Breast epithelium (tissue), 4 donors: ENCODE measurements at regions not wholly inside any gene's neighbourhood (a gene's known extent, or its start where the extent isn't known, plus 50 kb on each side); places are given as distances from the start of the nearest gene placed in this dataset.

Experiments used
- DNase-seq, 2 donors: peaks; one replicate each; pipeline ENCODE4 v3.0.0-alpha.2; 2019; ENCODE audit warnings: low spot score in 2 of 2
- H3K27ac ChIP-seq, 2 donors: fragments of 200-600 bp; sonication (generic) in 1 of 2; one replicate each; pipeline ENCODE4 v1.5.1; 2016 to 2019; ENCODE audit warnings: mild to moderate bottlenecking in 1 of 2
- H3K27me3 ChIP-seq, 2 donors: fragments of 200-600 bp; sonication (generic) in 1 of 2; one replicate each; pipeline versions ENCODE4 v1.5.1 to v1.6.0; 2017 to 2019; ENCODE audit warnings: control low read depth in 1 of 2, mild to moderate bottlenecking in 1 of 2
- H3K36me3 ChIP-seq: fragments of 200-600 bp; one replicate; pipeline ENCODE4 v1.5.1; 2019
- H3K4me1 ChIP-seq, 2 donors: fragments of 200-600 bp; sonication (generic); one replicate each; pipeline ENCODE4 v1.5.1; 2016 to 2019; ENCODE audit warnings: control low read depth in 1 of 2
- H3K4me3 ChIP-seq, 3 donors: fragments of 200-600 bp; sonication (generic); 1 replicate in 2 of 3; 2 replicates in 1 of 3; pipeline ENCODE4 v1.5.1; 2016 to 2019; ENCODE audit warnings: mild to moderate bottlenecking in 3 of 3, moderate library complexity in 2 of 3
- H3K9me3 ChIP-seq, 2 donors: fragments of 200-600 bp; sonication (generic) in 1 of 2; one replicate each; pipeline ENCODE4 v1.5.1; 2016 to 2019; ENCODE audit warnings: control low read depth in 1 of 2
- CTCF ChIP-seq, 3 donors: fragments of 450-650 bp; IDR thresholded peaks; one replicate each; pipeline ENCODE4 v1.5.1; 2016 to 2017; ENCODE audit warnings: antibody characterized with exemption in 3 of 3, mild to moderate bottlenecking in 3 of 3, moderate library complexity in 3 of 3
- POLR2A ChIP-seq: fragments of 450-650 bp; IDR thresholded peaks from one replicate; pipeline ENCODE4 v1.6.1; 2016; ENCODE audit warnings: antibody characterized with exemption, mild to moderate bottlenecking, moderate library complexity
- POLR2AphosphoS5 ChIP-seq, 3 donors: sonication (generic); formaldehyde crosslinking; IDR thresholded peaks; one replicate each; pipeline ENCODE4 v1.6.1; 2017; ENCODE audit warnings: antibody characterized with exemption in 3 of 3
- intact Hi-C: fragments of 100-400 bp; cut with DNase I; formaldehyde crosslinking; loops from one replicate; pipeline ENCODE4 v1.15.1; 2023; ENCODE audit warnings: low total_unique reads

DNA sequence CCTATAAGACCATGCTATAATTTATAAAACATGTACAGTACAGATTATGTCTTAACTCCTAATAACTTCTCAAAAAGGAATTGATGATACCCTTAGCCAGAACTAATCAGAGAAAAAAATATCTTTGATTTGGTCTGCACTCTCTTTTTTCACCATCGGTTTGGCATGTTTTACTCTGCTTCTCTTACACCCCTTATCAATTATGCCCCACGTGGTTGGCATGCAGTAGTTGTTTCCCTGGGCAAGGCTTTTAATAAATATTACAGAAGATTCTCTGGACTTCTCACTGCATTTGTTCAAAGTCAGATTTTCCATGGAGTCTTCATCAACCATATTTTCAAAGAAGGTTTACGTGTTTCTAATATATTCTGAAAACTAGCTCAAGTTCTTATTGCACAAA, 167.4 kb upstream of the LRIG3 start:
- TF ChIP-seq POLR2AphosphoS5 (IDR thresholded peaks at IDR 0.05), result no peak
- no peak for TF ChIP-seq POLR2A
- no peak for TF ChIP-seq CTCF (IDR thresholded peaks at IDR 0.05)
- Histone ChIP-seq H3K27me3 (no peaks in the 10 kb centered on the region), H3K4me3 (no peak overlapping the region), H3K27ac (no peak overlapping the region), H3K9me3 (no peaks in the 10 kb centered on the region), H3K4me1 (peaks cover 3 to 14% of the 10 kb centered on the region in 2 donors), H3K36me3 (no peaks in the 10 kb centered on the region)
- DNase-seq, result no peak
- intact Hi-C loops, result no loop called here

DNA sequence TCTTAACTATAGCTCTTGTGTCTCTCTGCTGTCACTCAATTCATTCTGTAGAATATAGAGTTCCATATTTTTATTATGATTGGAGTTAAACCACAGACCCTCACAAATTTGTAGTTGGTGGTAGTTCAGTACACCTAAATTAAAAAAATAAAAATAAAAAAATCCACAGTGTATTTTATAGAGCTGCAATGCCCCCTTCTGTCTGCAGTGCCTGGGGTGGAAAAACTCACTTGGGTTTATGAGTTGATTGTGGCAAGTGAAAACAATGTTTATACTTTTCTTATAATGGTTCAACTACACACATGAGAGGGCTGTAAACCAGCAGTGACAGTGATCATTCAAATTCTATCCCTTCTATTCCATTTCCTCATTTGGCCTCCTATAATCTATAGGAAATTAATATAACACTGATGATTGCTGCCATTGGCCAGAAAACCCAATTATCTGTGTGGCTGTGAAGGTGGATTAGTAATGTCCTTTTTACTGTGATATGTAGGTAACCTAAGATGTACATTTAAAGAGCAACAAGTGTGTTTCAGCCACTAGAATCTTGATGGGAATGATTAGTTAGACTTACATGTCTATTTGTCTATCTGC, 166.9 kb upstream of the LRIG3 start:
- Histone ChIP-seq H3K27me3 (no peaks in the 10 kb centered on the region), H3K9me3 (no peaks in the 10 kb centered on the region), H3K4me3 (no peak overlapping the region), H3K4me1 (peaks cover 3 to 14% of the 10 kb centered on the region in 2 donors), H3K27ac (no peak overlapping the region), H3K36me3 (no peaks in the 10 kb centered on the region)
- intact Hi-C loops, result no loop called here
- DNase-seq, result no peak
- TF ChIP-seq POLR2A (no peak), POLR2AphosphoS5 (IDR thresholded peaks at IDR 0.05) (no peak), CTCF (IDR thresholded peaks at IDR 0.05) (peak in 2 of 3 donors; percentile 17 to 48)

- intact Hi-C loops, result no loop called here
- no peaks in the 10 kb centered on the region for H3K36me3 ChIP-seq
- peak overlapping the region in 1 of 2 donors; percentile 75 for H3K27ac ChIP-seq
- no peak for DNase-seq
- no peak for TF ChIP-seq POLR2AphosphoS5 (IDR thresholded peaks at IDR 0.05)
- TF ChIP-seq CTCF (IDR thresholded peaks at IDR 0.05), result no peak
- TF ChIP-seq POLR2A, result no peak
- H3K4me1 ChIP-seq, result peaks cover 3 to 14% of the 10 kb centered on the region in 2 donors
- no peaks in the 10 kb centered on the region for H3K27me3 ChIP-seq
- no peak overlapping the region for H3K4me3 ChIP-seq
- no peaks in the 10 kb centered on the region for H3K9me3 ChIP-seq
These were observed 165.8 kb upstream of the LRIG3 start for GRCh38 chr12:59086126-59086525.

- Histone ChIP-seq H3K27me3 (no peaks in the 10 kb centered on the region), H3K27ac (peak overlapping the region in 1 of 2 donors; percentile 75), H3K4me3 (no peak overlapping the region), H3K36me3 (no peaks in the 10 kb centered on the region), H3K4me1 (peaks cover 3 to 14% of the 10 kb centered on the region in 2 donors), H3K9me3 (no peaks in the 10 kb centered on the region)
- intact Hi-C loops, result no loop called here
- DNase-seq, result no peak
- no peak for TF ChIP-seq CTCF (IDR thresholded peaks at IDR 0.05)
- no peak for TF ChIP-seq POLR2A
- no peak for TF ChIP-seq POLR2AphosphoS5 (IDR thresholded peaks at IDR 0.05)
These were observed 165.4 kb upstream of the LRIG3 start for GRCh38 chr12:59085690-59086089.

GRCh38 chr12:59084511-59085375, 164.4 kb upstream of the LRIG3 start:
- TF ChIP-seq POLR2AphosphoS5 (IDR thresholded peaks at IDR 0.05) (peak; percentile 65 to 97 (median 66)), POLR2A (no peak)
- peak overlapping the region in 2 of 3 donors; percentile 5 to 46 for H3K4me3 ChIP-seq
- H3K27me3 ChIP-seq, result no peaks in the 10 kb centered on the region
- H3K9me3 ChIP-seq, result no peaks in the 10 kb centered on the region
- peak; percentile 19 to 51 for DNase-seq
- intact Hi-C loops, result no loop called here
- peak overlapping the region; percentile 75 to 81 for H3K27ac ChIP-seq
- H3K36me3 ChIP-seq, result no peaks in the 10 kb centered on the region
- H3K4me1 ChIP-seq, result peaks cover 3 to 14% of the 10 kb centered on the region in 2 donors
